Esophagus squamous epithelium (tissue), 4 donors: ENCODE measurements at regions not wholly inside any gene's neighbourhood (a gene's known extent, or its start where the extent isn't known, plus 50 kb on each side); places are given as distances from the start of the nearest gene placed in this dataset.

Source experiments
- POLR2A ChIP-seq, 4 donors: fragments of 450-650 bp; IDR thresholded peaks; one replicate each; pipeline ENCODE4 v1.6.1; 2017; ENCODE audit warnings: antibody characterized with exemption in 4 of 4, mild to moderate bottlenecking in 4 of 4, moderate library complexity in 3 of 4
- TF ChIP-seq, protein P1 (sequence below), 6 experiments: fragments of 450-650 bp in 4 of 6; fragments of 200-600 bp in 2 of 6; sonication (generic) in 2 of 6; IDR thresholded peaks; one replicate each; pipeline ENCODE4 v1.5.1; 2016 to 2019; ENCODE audit warnings: antibody characterized with exemption in 6 of 6, mild to moderate bottlenecking in 4 of 6, moderate library complexity in 4 of 6

- TF ChIP-seq, protein P1, sequence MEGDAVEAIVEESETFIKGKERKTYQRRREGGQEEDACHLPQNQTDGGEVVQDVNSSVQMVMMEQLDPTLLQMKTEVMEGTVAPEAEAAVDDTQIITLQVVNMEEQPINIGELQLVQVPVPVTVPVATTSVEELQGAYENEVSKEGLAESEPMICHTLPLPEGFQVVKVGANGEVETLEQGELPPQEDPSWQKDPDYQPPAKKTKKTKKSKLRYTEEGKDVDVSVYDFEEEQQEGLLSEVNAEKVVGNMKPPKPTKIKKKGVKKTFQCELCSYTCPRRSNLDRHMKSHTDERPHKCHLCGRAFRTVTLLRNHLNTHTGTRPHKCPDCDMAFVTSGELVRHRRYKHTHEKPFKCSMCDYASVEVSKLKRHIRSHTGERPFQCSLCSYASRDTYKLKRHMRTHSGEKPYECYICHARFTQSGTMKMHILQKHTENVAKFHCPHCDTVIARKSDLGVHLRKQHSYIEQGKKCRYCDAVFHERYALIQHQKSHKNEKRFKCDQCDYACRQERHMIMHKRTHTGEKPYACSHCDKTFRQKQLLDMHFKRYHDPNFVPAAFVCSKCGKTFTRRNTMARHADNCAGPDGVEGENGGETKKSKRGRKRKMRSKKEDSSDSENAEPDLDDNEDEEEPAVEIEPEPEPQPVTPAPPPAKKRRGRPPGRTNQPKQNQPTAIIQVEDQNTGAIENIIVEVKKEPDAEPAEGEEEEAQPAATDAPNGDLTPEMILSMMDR (IDR thresholded peaks at IDR 0.05), result no peak
- TF ChIP-seq POLR2A (IDR thresholded peaks at IDR 0.05), result no peak
Measured at GRCh38 chr2:64852771-64853241, 136.4 kb upstream of the SLC1A4 start.
